SU-DHL-6 (cell line): ENCODE measurements at regions not wholly inside any gene's neighbourhood (a gene's known extent, or its start where the extent isn't known, plus 50 kb on each side); places are given as distances from the start of the nearest gene placed in this dataset.

Experiments used
- CTCF ChIP-seq: fragments of 200-600 bp; sonication (generic); IDR thresholded peaks from one replicate; pipeline ENCODE4 v1.5.1; 2017; ENCODE audit warnings: antibody characterized with exemption, mild to moderate bottlenecking, low read length, moderate library complexity; ENCODE audit not compliant: insufficient read depth, poor library complexity, severe bottlenecking
- EZH2phosphoT487 ChIP-seq: fragments of 200-600 bp; sonication (generic), shearing (Covaris generic); conservative IDR thresholded peaks from 2 replicates; pipeline ENCODE4 v1.6.1; 2018; ENCODE audit warnings: mild to moderate bottlenecking, antibody characterized with exemption, low read length, moderate library complexity, mixed read lengths

DNA sequence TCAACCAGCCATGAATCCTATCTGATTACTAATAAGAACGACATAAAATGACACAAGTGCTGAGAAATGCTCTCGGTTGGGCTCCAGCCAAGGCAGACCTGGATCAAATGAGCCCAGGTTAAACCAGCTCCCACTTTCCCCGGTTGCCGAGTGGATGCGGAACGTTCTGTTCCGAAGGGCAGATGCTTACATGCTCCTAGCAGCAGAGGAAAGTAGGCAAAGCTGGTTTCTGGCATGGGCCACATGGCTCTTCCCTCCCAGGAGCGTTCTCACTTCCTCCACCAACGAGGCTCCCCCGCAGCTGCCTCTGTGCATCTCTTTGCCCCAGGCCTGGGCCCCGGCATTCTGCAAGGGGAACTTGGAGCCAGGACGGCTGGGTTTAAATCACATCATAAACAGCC is 61.8 kb upstream of the SDK1 start:
- no peak for TF ChIP-seq CTCF
- TF ChIP-seq EZH2phosphoT487 = no peak
